ENCODE measurements at regions not wholly inside any gene's neighbourhood (a gene's known extent, or its start where the extent isn't known, plus 50 kb on each side); places are given as distances from the start of the nearest gene placed in this dataset.

GRCh38 chr9:85151741-85152140, 482.2 kb downstream of the NTRK2 start:
- Histone ChIP-seq H3K9me3 (ENCODE audit: control insufficient read depth in 2 of 3, insufficient read depth in 1 of 3, low read length in 3 of 3) (no peaks in the 10 kb centered on the region), H3K27ac (ENCODE audit: low read depth in 2 of 2, low read length in 2 of 2) (no peak overlapping the region), H3K9ac (ENCODE audit: low read length in 3 of 3) (no peak overlapping the region), H3K4me3 (ENCODE audit: low read length in 3 of 3) (no peak overlapping the region), H3K36me3 (ENCODE audit: control insufficient read depth in 2 of 3, insufficient read depth in 3 of 3, low read length in 3 of 3) (no peaks in the 10 kb centered on the region), H3K27me3 (ENCODE audit: control insufficient read depth, insufficient read depth, low read length) (no peaks in the 10 kb centered on the region), H3K4me1 (ENCODE audit: control insufficient read depth in 2 of 3, insufficient read depth in 2 of 3, low read depth in 1 of 3, low read length in 3 of 3) (no peaks in the 10 kb centered on the region)
- DNase-seq (no peak), FAIRE-seq (no peak)
- no peak for TF ChIP-seq CTCF (IDR thresholded peaks at IDR 0.05; ENCODE audit: borderline replicate concordance, extremely low read depth, insufficient read depth)
- intact Hi-C loops (cut with DNase I): no loop called here

DNA sequence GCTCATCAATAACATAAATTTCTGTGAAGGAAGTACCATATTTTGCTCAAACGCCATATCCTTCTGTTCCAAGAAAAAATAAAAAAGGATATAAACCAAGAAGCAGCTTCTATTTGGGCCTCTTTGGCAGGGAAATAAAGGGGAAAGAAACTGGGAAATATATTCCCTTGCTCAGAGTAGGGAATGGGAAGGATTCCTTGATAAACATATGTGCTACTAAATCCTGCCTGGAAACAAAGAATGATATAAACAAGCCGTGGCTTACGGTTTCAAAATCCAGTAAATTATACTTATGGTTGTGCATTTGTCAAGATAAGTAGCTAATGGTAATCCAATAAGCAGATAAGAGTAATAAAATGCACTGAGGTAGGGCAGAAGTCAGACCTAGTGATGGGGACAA, 481.6 kb downstream of the NTRK2 start:
- DNase-seq: peak in 2 of 5 donors; percentile 74 to 82
- Histone ChIP-seq H3K4me3 (ENCODE audit: low read length in 3 of 3) (no peak overlapping the region), H3K27me3 (ENCODE audit: control insufficient read depth, insufficient read depth, low read length) (no peaks in the 10 kb centered on the region), H3K36me3 (ENCODE audit: control insufficient read depth in 2 of 3, insufficient read depth in 3 of 3, low read length in 3 of 3) (no peaks in the 10 kb centered on the region), H3K4me1 (ENCODE audit: control insufficient read depth in 2 of 3, insufficient read depth in 2 of 3, low read depth in 1 of 3, low read length in 3 of 3) (no peaks in the 10 kb centered on the region), H3K9ac (ENCODE audit: low read length in 3 of 3) (no peak overlapping the region), H3K27ac (ENCODE audit: low read depth in 2 of 2, low read length in 2 of 2) (no peak overlapping the region), H3K9me3 (ENCODE audit: control insufficient read depth in 2 of 3, insufficient read depth in 1 of 3, low read length in 3 of 3) (no peaks in the 10 kb centered on the region)
- no peak for FAIRE-seq
- no peak for TF ChIP-seq CTCF (IDR thresholded peaks at IDR 0.05; ENCODE audit: borderline replicate concordance, extremely low read depth, insufficient read depth)
- intact Hi-C loops (cut with DNase I): no loop called here

DNA sequence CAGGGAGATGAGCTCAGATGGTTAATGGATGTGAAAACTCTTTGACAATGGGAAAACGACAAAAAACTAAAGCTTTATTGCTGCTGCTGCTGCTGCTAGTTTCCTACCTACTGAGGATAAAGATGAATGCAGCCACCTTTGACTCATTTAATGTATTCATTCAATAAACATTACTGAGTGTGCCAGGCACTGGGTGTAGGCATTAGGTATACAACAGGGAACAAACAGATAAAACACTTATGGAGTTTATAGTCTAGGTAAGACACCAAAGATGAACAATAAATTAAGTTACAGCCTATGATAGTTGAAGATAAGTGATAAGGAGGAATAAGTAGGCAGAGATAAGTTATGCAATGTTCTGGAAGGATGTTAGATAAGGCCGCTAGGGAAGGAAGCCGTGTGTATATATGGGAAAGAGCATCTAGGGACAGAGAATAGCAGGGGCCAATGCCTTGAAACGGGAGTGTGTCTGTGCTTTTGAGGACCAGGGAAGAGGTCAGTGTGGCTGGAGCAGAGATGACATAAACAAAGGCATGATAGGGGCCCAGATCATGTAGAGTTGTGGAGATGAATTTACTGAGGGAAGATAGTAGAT, 477.6 kb downstream of the NTRK2 start:
- DNase-seq: no peak
- Histone ChIP-seq H3K27me3 (ENCODE audit: control insufficient read depth, insufficient read depth, low read length) (no peaks in the 10 kb centered on the region), H3K4me3 (ENCODE audit: low read length in 3 of 3) (no peak overlapping the region), H3K27ac (ENCODE audit: low read depth in 2 of 2, low read length in 2 of 2) (no peak overlapping the region), H3K36me3 (ENCODE audit: control insufficient read depth in 2 of 3, insufficient read depth in 3 of 3, low read length in 3 of 3) (no peaks in the 10 kb centered on the region), H3K9me3 (ENCODE audit: control insufficient read depth in 2 of 3, insufficient read depth in 1 of 3, low read length in 3 of 3) (no peaks in the 10 kb centered on the region), H3K9ac (ENCODE audit: low read length in 3 of 3) (no peak overlapping the region), H3K4me1 (ENCODE audit: control insufficient read depth in 2 of 3, insufficient read depth in 2 of 3, low read depth in 1 of 3, low read length in 3 of 3) (no peaks in the 10 kb centered on the region)
- no peak for TF ChIP-seq CTCF (IDR thresholded peaks at IDR 0.05; ENCODE audit: borderline replicate concordance, extremely low read depth, insufficient read depth)
- FAIRE-seq: no peak
- intact Hi-C loops (cut with DNase I): no loop called here

DNA sequence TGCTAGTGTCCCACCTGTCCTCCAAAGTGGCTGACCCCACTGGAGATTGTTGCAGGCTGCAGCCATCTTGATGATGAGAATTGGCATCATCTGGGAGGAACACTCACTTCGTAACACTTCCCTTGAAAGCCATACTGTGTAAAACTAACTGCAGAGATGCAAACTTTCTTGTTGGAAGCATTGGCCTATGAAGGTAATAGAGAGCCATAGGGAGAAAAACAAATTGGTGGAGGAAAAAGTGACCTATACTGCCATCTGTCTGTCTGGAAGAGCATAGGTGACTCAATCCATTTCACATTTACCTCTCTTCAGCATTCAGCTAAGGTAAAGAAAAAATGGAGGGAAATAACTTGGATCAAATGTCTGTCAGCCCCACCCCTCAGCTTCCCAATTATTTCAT, 473.4 kb downstream of the NTRK2 start:
- DNase-seq (peak in 2 of 5 donors; percentile 49 to 57), FAIRE-seq (no peak)
- Histone ChIP-seq H3K9me3 (ENCODE audit: control insufficient read depth in 2 of 3, insufficient read depth in 1 of 3, low read length in 3 of 3) (no peaks in the 10 kb centered on the region), H3K36me3 (ENCODE audit: control insufficient read depth in 2 of 3, insufficient read depth in 3 of 3, low read length in 3 of 3) (no peaks in the 10 kb centered on the region), H3K27me3 (ENCODE audit: control insufficient read depth, insufficient read depth, low read length) (no peaks in the 10 kb centered on the region), H3K27ac (ENCODE audit: low read depth in 2 of 2, low read length in 2 of 2) (no peak overlapping the region), H3K9ac (ENCODE audit: low read length in 3 of 3) (no peak overlapping the region), H3K4me3 (ENCODE audit: low read length in 3 of 3) (no peak overlapping the region), H3K4me1 (ENCODE audit: control insufficient read depth in 2 of 3, insufficient read depth in 2 of 3, low read depth in 1 of 3, low read length in 3 of 3) (no peaks in the 10 kb centered on the region)
- TF ChIP-seq CTCF (IDR thresholded peaks at IDR 0.05; ENCODE audit: borderline replicate concordance, extremely low read depth, insufficient read depth): no peak
- intact Hi-C loops (cut with DNase I): no loop called here
